ENCODE measurements at regions not wholly inside any gene's neighbourhood (a gene's known extent, or its start where the extent isn't known, plus 50 kb on each side); places are given as distances from the start of the nearest gene placed in this dataset.

- TF ChIP-seq CTCF (IDR thresholded peaks at IDR 0.05): no peak
- TF ChIP-seq ZFX (IDR thresholded peaks at IDR 0.05; ENCODE audit: borderline replicate concordance): no peak
Measured at GRCh38 chr6:80404889-80405288, 298.4 kb downstream of the BCKDHB start.

Measured in 22Rv1 (cell line).